Neuron (in vitro differentiated cells): ENCODE measurements at regions not wholly inside any gene's neighbourhood (a gene's known extent, or its start where the extent isn't known, plus 50 kb on each side); places are given as distances from the start of the nearest gene placed in this dataset.

Experiments
- H2AFZ ChIP-seq: one replicate; pipeline ENCODE4 v1.6.1; 2013; ENCODE audit warnings: low read depth, mild to moderate bottlenecking, inconsistent platforms, low read length, moderate library complexity
- H3K27me3 ChIP-seq: one replicate; pipeline ENCODE4 v1.6.1; 2013; ENCODE audit warnings: low read length; ENCODE audit not compliant: insufficient read depth
- H3K36me3 ChIP-seq: one replicate; pipeline ENCODE4 v1.6.1; 2013; ENCODE audit warnings: low read length; ENCODE audit not compliant: insufficient read depth
- H3K4me1 ChIP-seq: one replicate; pipeline ENCODE4 v1.6.1; 2013; ENCODE audit warnings: low read length; ENCODE audit not compliant: insufficient read depth
- H3K4me3 ChIP-seq: 2 replicates; pipeline ENCODE4 v1.5.1; 2013; ENCODE audit warnings: mild to moderate bottlenecking, low read length, moderate library complexity
- H3K9me3 ChIP-seq: one replicate; pipeline ENCODE4 v1.6.1; 2013; ENCODE audit warnings: low read length

DNA sequence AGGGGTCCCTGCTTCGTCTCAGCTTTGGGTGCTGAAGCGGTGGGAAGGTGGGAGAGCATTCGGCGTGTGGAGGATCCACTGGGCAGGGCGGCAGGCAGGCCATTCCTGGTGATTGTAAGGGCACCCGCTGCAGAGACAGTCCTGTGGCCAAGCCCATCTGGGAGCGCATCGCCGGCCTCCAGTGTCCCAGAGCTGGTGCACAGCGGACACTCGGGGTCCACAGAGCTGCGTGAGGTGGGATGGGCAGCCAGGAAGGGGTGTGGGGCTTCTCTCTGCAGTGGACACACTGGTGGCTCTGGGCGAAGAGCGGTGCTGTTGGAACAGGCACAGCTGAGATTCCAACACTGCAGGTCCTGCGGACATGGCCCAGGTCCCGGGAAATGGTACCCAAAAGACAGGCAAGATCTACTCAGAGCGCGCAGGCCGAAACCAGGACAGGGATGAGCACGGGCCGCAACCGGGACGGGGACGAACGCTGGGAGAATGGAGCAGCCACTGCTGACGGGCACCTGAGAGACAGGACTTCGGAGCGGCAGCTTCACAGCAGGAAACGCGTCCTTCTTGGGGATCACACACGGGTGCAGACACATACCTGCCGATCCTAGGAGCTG, 188.2 kb downstream of the ERMARD start:
- Histone ChIP-seq H3K27me3 (peaks cover 3% of the 10 kb centered on the region), H3K9me3 (no peaks in the 10 kb centered on the region), H2AFZ (no peak overlapping the region), H3K36me3 (no peaks in the 10 kb centered on the region), H3K4me3 (no peak overlapping the region), H3K4me1 (peaks cover 13% of the 10 kb centered on the region)

GRCh38 chr6:169938731-169939130, 187.3 kb downstream of the ERMARD start:
- Histone ChIP-seq H3K9me3 (no peaks in the 10 kb centered on the region), H3K4me3 (no peak overlapping the region), H3K4me1 (peaks cover 13% of the 10 kb centered on the region), H2AFZ (no peak overlapping the region), H3K27me3 (peaks cover 3% of the 10 kb centered on the region), H3K36me3 (no peaks in the 10 kb centered on the region)

DNA sequence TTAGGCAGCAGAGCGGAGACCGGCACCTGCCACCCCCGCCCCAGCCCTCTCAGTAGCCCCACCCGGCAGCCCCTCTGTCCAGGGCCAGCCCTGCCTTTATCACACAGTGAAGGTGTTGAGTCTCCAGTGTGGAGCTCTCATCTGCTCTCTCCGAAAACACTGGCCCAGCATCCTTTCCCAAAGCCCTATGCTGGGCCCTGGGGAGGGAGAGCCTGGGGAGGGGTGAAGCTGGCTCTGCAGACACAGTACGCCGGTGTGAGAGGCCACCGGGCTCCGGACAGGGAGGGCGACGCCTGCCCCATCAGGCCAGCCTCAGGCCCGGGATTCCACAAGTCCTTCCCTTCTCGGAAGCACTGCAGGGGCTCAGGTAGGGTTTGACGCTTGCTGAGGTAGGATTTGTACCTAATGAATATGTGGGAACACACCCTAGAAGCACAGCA, 186.9 kb downstream of the ERMARD start:
- Histone ChIP-seq H3K9me3 (no peaks in the 10 kb centered on the region), H3K27me3 (peaks cover 3% of the 10 kb centered on the region), H3K4me1 (peaks cover 13% of the 10 kb centered on the region), H3K4me3 (no peak overlapping the region), H2AFZ (no peak overlapping the region), H3K36me3 (no peaks in the 10 kb centered on the region)

DNA sequence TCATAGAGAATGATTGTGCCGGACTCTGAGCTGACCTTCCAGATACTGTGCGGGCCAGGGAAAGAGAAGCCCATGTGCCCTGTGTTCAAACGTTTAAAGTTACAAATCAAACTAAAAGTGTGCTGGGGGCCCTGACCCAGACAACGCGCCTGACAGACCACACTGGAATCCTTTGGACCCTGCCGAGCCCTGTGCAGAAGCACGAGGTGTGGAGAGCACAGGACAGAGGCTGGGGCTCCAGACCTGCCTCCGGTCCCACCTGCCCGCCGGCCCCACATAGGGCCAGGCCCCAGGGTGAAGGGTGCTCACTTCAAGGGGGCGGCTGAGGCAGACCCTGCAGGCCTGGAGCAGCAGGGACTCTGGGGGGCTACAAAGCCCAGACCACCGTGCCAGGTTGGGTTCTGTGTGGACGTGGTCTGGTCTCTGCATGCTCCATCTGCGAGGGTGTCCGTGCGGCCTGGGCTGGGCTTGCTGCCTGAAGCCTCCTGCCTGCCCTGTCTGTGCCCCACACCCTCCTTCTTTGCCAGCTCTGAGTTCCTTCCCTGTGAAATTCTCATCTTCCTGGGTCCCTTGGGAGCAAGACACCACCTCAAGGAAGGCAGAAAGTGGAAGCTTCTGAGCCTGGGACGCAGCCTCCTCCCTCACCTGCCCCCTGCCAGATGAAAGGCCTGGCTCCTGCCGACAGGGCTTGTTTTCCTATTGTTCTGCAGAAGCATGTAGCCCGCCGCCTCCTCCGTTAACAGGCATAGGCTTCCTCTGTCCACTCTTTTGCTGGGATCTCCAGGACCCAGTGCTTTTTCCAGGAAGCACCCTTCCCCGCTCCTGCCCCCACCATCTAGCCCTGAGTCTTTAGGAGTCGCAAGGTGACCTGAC, 186.2 kb downstream of the ERMARD start:
- no peak overlapping the region for H2AFZ ChIP-seq

DNA sequence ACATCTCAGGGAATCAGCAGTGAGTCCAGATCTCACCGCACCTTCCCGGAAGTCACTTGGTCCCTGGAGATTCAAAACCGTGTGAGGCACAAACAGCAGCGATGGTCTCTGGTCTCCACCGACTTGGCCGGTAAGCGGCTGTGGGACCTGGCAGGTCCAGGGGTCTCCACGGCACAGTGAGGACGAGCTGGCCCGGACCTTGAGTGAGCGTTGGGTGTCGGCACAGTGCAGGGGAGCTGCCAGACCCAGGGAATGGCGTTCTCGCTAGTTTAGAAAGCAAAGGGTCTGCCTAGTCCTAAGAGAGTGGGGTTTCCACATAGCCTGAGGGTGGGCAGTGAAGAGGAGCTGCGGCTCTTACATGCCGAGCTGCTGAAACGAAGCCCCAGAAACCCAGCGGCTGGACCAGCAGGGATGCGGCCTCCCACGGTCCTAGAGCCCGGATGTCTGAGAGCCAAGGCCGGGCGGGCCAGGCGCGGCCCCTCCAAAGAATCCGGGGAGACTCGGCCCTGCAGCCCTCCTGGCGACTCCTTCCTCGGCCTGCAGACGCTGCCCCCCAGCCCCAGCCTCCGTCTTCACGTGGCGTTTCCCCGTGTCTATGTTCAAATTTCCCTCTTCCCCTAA, 185.0 kb downstream of the ERMARD start:
- Histone ChIP-seq H3K36me3 (no peaks in the 10 kb centered on the region), H3K27me3 (no peaks in the 10 kb centered on the region), H3K4me1 (peaks cover 13% of the 10 kb centered on the region), H2AFZ (no peak overlapping the region), H3K4me3 (no peak overlapping the region), H3K9me3 (no peaks in the 10 kb centered on the region)

More for the DNA sequence above, 186.2 kb downstream of the ERMARD start:
- H3K36me3 ChIP-seq = no peaks in the 10 kb centered on the region
- peaks cover 13% of the 10 kb centered on the region for H3K4me1 ChIP-seq
- peaks cover 2% of the 10 kb centered on the region for H3K27me3 ChIP-seq
- H3K4me3 ChIP-seq = no peak overlapping the region
- H3K9me3 ChIP-seq = no peaks in the 10 kb centered on the region

- Histone ChIP-seq H3K4me1 (peaks cover 10% of the 10 kb centered on the region), H3K27me3 (no peaks in the 10 kb centered on the region), H3K4me3 (no peak overlapping the region), H2AFZ (no peak overlapping the region), H3K9me3 (no peaks in the 10 kb centered on the region), H3K36me3 (no peaks in the 10 kb centered on the region)
Measured at GRCh38 chr6:169935861-169936260, 184.4 kb downstream of the ERMARD start.

DNA sequence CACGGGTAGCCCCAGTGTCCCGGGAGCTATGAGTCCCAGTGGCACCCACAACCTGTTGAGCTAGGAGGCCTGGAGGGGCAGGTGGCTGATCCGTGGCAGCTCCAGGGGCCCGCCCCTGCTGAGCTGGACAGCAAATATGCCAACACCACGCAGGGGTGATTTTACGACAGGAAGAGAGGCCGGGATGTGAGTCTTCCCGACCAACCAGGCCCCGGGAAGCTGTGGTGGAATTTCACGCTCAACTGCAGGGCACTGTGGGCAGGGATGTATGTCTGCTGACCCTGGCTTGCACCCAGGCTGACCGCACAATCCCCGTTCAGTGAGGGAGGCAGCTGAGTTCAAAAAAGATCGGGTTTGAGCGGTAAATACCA, 183.9 kb downstream of the ERMARD start:
- H3K27me3 ChIP-seq = no peaks in the 10 kb centered on the region
- H3K4me3 ChIP-seq = no peak overlapping the region
- H3K4me1 ChIP-seq = peaks cover 4% of the 10 kb centered on the region
- no peaks in the 10 kb centered on the region for H3K9me3 ChIP-seq
- H3K36me3 ChIP-seq = no peaks in the 10 kb centered on the region
- no peak overlapping the region for H2AFZ ChIP-seq

GRCh38 chr6:169934699-169935347, 183.4 kb downstream of the ERMARD start:
- H3K9me3 ChIP-seq = no peaks in the 10 kb centered on the region
- H2AFZ ChIP-seq = no peak overlapping the region
- no peaks in the 10 kb centered on the region for H3K27me3 ChIP-seq
- no peaks in the 10 kb centered on the region for H3K36me3 ChIP-seq
- no peaks in the 10 kb centered on the region for H3K4me1 ChIP-seq
- no peak overlapping the region for H3K4me3 ChIP-seq

DNA sequence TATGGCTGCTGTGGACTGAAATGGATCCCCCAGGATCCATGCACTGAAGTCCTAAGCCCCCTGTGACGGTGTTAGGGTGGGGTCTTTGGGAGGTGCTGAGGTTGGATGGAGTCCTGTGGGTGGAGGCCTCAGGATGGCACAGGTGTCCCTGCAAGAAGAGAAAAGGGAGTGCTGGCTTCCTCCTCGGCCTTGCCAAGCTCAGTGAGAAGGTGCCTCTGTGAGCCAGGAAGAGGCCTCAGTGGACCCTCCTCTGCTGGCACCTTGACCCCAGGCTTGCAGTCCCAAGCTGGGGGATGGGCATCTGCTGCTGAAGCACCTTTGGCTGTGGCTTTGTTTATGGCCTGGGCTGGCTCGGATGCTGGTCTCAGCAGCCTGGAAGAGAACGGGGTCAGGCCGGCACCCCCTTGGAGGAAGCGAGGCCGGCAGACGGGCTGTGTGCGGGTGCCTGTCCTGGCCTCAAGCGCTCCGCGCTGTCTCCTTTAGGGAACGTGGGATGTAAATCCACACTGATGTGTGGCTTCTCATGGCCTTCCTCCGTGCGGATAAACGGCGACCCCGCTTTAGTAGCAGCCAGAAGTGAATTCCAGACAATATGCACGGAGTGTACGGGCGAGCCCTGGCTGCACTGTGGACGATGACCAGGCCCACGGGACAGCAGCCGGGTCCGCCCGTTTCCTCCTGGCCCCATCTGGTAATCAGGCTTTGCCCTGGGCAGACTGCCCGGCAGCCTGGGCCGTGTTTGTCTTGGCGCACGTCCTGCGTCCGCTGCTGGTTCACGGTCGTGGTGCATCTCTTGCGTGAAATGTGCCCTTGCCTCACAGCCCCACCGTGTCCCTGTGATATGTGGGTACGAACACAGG, 182.6 kb downstream of the ERMARD start:
- Histone ChIP-seq H3K36me3 (no peaks in the 10 kb centered on the region), H3K9me3 (peaks cover 7% of the 10 kb centered on the region), H2AFZ (no peak overlapping the region), H3K4me3 (no peak overlapping the region), H3K27me3 (no peaks in the 10 kb centered on the region), H3K4me1 (no peaks in the 10 kb centered on the region)

DNA sequence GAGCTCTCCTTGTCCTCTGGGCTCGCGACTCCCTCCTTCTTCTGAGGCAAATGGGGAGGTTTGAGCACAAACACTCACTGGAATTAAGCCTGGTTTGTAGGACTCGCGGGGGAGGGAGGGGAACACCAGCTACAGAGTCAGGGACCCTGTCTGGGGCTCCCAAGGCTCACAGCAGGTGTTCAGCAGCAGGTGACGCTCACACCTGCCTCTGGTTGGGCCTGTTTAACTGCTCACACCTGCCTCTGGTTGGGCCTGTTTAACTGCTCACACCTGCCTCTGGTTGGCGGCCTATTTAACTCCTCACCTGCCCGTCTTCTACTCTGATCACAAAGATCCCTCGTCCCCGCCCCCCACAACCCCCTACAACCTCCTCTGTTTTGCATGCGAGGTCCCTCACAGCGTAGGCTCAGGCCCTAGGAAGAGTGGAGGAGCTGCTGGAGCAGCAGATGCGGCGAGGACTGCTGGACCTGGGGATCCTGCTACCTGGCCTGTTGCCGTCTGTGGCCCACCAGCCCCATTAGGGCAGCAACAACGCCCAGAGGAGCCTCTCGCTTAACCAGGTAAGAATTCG, 181.9 kb downstream of the ERMARD start:
- Histone ChIP-seq H2AFZ (no peak overlapping the region), H3K4me1 (no peaks in the 10 kb centered on the region), H3K27me3 (no peaks in the 10 kb centered on the region), H3K9me3 (peaks cover 8% of the 10 kb centered on the region), H3K36me3 (no peaks in the 10 kb centered on the region), H3K4me3 (no peak overlapping the region)

- Histone ChIP-seq H2AFZ (no peak overlapping the region), H3K4me1 (no peaks in the 10 kb centered on the region), H3K36me3 (no peaks in the 10 kb centered on the region), H3K4me3 (no peak overlapping the region), H3K9me3 (peaks cover 8% of the 10 kb centered on the region), H3K27me3 (no peaks in the 10 kb centered on the region)
Measured at GRCh38 chr6:169932491-169932890, 181.1 kb downstream of the ERMARD start.

DNA sequence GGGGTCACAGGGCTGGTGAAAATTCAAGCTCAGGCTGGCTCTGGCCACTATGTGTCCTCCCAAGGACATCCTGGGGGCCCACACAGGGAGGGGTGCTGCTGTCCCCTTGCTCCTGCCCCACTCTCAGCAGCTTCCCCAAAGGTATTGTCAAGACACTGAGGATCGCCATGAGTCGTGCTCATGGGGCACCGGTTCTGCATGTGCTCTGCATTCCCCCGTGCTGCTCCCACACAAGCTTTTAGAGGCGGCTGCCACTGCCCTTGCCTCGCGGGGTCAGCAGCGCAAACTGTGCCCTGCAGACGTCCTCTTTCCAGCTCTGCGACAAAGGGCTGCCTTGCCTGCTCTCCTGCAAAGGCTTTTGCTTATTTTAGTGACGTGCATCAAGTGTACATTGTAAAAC, 179.8 kb downstream of the ERMARD start:
- Histone ChIP-seq H3K9me3 (peaks cover 8% of the 10 kb centered on the region), H2AFZ (no peak overlapping the region), H3K4me3 (no peak overlapping the region), H3K4me1 (no peaks in the 10 kb centered on the region), H3K27me3 (no peaks in the 10 kb centered on the region), H3K36me3 (no peaks in the 10 kb centered on the region)
